T-helper 9 cell (primary cell): ENCODE measurements at regions not wholly inside any gene's neighbourhood (a gene's known extent, or its start where the extent isn't known, plus 50 kb on each side); places are given as distances from the start of the nearest gene placed in this dataset.

Experiments
- DNase-seq: peaks from one replicate; pipeline ENCODE4 v3.0.0-alpha.2; 2020

GRCh38 chr2:234834228-234834923 is 117.4 kb upstream of the SH3BP4 start:
- no peak for DNase-seq

DNA sequence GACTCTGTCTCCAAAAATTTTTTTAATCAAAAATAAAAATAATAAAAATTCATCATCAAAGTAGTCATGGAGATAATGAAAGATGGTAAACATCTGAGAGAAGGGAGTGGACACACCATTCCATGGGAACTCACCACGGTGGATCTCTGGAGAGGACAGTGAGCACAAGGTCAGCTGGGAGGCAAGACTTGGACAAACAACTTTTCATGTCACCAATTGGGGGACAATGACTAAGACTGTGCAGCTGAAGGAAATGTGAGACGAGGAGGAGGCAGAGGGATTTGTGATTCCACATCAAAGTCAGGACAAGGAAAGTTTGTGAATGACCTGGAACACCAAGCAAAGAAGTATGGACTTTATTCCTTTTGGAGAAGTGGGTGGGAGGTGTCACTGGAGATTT is 121.0 kb upstream of the SH3BP4 start:
- no peak for DNase-seq

DNA sequence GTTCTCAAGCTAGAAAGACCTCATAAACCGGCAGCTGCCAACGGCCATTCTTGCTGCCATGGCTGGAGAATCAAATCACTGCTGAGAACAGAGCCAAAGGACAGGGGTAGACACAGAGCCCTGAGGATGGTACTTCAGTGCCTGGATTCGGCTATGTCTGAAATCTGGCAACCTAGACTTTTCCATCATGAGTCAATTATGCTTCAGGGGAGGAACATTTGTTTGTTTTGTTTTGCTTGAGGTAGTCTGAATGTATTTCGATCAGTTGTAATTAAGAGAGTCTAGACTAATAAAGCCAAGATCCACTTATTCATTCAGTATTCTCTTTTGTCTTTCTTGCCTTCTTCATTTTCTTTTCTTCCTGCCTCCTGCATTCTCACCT is 122.8 kb upstream of the SH3BP4 start:
- DNase-seq: no peak

GRCh38 chr2:234828382-234829073 is 123.3 kb upstream of the SH3BP4 start:
- DNase-seq: no peak

- no peak for DNase-seq
Observed at GRCh38 chr2:234827096-234827860, 124.5 kb upstream of the SH3BP4 start.

- DNase-seq: no peak
Observed at GRCh38 chr2:234826681-234827080, 125.1 kb upstream of the SH3BP4 start.

GRCh38 chr2:234825616-234826015 is 126.2 kb upstream of the SH3BP4 start:
- no peak for DNase-seq

- no peak for DNase-seq
Observed at GRCh38 chr2:234823877-234824376, 127.9 kb upstream of the SH3BP4 start.

GRCh38 chr2:234823196-234823876 is 128.5 kb upstream of the SH3BP4 start:
- no peak for DNase-seq

- DNase-seq: no peak
Observed at GRCh38 chr2:234821946-234822475, 129.8 kb upstream of the SH3BP4 start.

GRCh38 chr2:234818937-234819336 is 132.9 kb upstream of the SH3BP4 start:
- DNase-seq: no peak

GRCh38 chr2:234816491-234816890 is 135.3 kb upstream of the SH3BP4 start:
- no peak for DNase-seq

DNA sequence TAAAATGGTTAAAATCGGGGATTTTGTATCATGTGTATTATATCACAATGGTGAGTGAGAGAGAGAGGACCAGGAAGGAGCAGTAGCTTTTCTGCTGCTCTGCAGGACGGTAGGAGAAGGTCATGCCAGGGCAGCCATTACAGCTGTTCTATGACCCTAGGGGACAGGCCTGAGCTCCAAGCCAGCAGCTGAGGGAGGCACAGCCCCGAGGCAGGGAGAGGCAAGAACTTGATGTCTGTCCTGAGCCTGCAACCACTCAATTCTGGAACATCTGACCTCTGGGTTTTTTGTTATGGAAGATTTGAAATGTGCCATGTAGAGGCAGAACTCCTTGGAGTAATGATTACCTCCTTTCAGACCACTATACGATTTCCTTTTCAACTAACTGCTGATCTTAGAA is 135.8 kb upstream of the SH3BP4 start:
- DNase-seq: no peak

GRCh38 chr2:234814374-234814773 is 137.4 kb upstream of the SH3BP4 start:
- no peak for DNase-seq

DNA sequence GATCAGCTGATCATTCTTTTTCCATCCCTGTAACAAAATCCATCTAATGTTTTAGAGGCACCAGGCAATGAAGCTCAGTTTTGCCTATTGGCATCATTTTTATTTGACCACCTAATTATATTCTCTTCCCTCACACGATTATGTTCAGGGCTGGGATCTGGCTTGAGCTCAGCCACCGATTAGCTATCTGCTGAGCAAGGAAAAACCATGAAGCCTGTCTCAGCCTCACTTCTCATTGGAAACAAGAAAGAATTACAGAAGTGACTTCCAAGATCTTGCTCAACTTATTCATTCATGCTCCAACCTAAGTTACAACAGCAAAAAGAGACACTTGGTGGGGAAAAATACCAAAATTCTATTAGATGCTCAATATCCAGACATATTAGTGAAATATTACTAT is 139.0 kb upstream of the SH3BP4 start:
- no peak for DNase-seq

GRCh38 chr2:234808907-234809306 is 142.9 kb upstream of the SH3BP4 start:
- DNase-seq: no peak

- DNase-seq: no peak
Observed at GRCh38 chr2:234806818-234807217, 145.0 kb upstream of the SH3BP4 start.

GRCh38 chr2:234805836-234806235 is 146.0 kb upstream of the SH3BP4 start:
- DNase-seq: no peak

GRCh38 chr2:234804704-234805103 is 147.1 kb upstream of the SH3BP4 start:
- DNase-seq: no peak

DNA sequence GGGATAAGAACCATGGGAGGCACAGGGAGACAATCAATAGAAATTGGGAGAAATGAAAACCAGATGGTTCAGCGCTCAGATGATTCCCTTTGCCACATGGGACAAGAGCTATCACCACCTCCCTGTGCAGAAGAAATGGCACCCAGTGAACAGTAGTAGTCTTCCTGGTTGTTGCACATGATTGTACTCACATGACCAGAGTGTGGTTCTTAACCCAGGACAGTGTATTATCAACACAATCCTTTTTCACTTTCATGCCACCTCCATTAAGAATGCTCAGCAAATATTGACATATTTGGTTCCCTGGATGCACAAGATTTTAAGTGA is 149.0 kb upstream of the SH3BP4 start:
- DNase-seq: no peak

GRCh38 chr2:234802071-234802844 is 149.6 kb upstream of the SH3BP4 start:
- DNase-seq: no peak

GRCh38 chr2:234797566-234798250 is 154.1 kb upstream of the SH3BP4 start:
- DNase-seq: no peak
